Stimulated activated CD4-positive, alpha-beta T cell treated with anti-CD3 and anti-CD28 coated beads, Interleukin-2, amount 100 ng/mL, for 48 hours (primary cell): ENCODE measurements at regions not wholly inside any gene's neighbourhood (a gene's known extent, or its start where the extent isn't known, plus 50 kb on each side); places are given as distances from the start of the nearest gene placed in this dataset.
A peak's percentile ranks its signal among the peaks of the same experiment; 100 is the strongest.

ENCODE experiments used
- DNase-seq, 2 donors: peaks; one replicate each; pipeline ENCODE4 v3.0.0-alpha.2; 2020

GRCh38 chr1:47709019-47709871 lies 271.4 kb downstream of the FOXD2 start:
- DNase-seq, result no peak

- DNase-seq, result no peak
Observed at GRCh38 chr1:47709872-47710231, 272.0 kb downstream of the FOXD2 start.

GRCh38 chr1:47710329-47711071 lies 272.7 kb downstream of the FOXD2 start:
- DNase-seq, result peak; percentile 74 to 80
